ENCODE measurements at regions not wholly inside any gene's neighbourhood (a gene's known extent, or its start where the extent isn't known, plus 50 kb on each side); places are given as distances from the start of the nearest gene placed in this dataset.

DNA sequence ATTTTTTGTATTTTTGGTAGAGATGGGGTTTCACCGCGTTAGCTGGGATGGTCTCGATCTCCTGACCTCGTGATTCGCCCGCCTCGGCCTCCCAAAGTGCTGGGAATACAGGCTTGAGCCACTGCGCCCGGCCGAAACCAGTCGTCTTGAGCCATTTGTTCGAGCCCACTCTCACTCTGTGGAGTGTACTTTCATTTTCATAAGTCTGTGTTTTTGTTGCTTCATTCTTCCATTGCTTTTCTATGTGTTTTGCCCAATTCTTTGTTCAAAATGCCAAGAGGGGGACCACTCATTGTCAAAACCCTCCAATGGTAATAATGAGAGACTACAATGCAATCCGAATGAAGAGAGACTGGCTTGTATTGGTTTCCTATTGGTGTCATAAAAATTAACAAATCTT lies 1545.5 kb upstream of the DDX18 start (continued):
- TF ChIP-seq, protein P1, sequence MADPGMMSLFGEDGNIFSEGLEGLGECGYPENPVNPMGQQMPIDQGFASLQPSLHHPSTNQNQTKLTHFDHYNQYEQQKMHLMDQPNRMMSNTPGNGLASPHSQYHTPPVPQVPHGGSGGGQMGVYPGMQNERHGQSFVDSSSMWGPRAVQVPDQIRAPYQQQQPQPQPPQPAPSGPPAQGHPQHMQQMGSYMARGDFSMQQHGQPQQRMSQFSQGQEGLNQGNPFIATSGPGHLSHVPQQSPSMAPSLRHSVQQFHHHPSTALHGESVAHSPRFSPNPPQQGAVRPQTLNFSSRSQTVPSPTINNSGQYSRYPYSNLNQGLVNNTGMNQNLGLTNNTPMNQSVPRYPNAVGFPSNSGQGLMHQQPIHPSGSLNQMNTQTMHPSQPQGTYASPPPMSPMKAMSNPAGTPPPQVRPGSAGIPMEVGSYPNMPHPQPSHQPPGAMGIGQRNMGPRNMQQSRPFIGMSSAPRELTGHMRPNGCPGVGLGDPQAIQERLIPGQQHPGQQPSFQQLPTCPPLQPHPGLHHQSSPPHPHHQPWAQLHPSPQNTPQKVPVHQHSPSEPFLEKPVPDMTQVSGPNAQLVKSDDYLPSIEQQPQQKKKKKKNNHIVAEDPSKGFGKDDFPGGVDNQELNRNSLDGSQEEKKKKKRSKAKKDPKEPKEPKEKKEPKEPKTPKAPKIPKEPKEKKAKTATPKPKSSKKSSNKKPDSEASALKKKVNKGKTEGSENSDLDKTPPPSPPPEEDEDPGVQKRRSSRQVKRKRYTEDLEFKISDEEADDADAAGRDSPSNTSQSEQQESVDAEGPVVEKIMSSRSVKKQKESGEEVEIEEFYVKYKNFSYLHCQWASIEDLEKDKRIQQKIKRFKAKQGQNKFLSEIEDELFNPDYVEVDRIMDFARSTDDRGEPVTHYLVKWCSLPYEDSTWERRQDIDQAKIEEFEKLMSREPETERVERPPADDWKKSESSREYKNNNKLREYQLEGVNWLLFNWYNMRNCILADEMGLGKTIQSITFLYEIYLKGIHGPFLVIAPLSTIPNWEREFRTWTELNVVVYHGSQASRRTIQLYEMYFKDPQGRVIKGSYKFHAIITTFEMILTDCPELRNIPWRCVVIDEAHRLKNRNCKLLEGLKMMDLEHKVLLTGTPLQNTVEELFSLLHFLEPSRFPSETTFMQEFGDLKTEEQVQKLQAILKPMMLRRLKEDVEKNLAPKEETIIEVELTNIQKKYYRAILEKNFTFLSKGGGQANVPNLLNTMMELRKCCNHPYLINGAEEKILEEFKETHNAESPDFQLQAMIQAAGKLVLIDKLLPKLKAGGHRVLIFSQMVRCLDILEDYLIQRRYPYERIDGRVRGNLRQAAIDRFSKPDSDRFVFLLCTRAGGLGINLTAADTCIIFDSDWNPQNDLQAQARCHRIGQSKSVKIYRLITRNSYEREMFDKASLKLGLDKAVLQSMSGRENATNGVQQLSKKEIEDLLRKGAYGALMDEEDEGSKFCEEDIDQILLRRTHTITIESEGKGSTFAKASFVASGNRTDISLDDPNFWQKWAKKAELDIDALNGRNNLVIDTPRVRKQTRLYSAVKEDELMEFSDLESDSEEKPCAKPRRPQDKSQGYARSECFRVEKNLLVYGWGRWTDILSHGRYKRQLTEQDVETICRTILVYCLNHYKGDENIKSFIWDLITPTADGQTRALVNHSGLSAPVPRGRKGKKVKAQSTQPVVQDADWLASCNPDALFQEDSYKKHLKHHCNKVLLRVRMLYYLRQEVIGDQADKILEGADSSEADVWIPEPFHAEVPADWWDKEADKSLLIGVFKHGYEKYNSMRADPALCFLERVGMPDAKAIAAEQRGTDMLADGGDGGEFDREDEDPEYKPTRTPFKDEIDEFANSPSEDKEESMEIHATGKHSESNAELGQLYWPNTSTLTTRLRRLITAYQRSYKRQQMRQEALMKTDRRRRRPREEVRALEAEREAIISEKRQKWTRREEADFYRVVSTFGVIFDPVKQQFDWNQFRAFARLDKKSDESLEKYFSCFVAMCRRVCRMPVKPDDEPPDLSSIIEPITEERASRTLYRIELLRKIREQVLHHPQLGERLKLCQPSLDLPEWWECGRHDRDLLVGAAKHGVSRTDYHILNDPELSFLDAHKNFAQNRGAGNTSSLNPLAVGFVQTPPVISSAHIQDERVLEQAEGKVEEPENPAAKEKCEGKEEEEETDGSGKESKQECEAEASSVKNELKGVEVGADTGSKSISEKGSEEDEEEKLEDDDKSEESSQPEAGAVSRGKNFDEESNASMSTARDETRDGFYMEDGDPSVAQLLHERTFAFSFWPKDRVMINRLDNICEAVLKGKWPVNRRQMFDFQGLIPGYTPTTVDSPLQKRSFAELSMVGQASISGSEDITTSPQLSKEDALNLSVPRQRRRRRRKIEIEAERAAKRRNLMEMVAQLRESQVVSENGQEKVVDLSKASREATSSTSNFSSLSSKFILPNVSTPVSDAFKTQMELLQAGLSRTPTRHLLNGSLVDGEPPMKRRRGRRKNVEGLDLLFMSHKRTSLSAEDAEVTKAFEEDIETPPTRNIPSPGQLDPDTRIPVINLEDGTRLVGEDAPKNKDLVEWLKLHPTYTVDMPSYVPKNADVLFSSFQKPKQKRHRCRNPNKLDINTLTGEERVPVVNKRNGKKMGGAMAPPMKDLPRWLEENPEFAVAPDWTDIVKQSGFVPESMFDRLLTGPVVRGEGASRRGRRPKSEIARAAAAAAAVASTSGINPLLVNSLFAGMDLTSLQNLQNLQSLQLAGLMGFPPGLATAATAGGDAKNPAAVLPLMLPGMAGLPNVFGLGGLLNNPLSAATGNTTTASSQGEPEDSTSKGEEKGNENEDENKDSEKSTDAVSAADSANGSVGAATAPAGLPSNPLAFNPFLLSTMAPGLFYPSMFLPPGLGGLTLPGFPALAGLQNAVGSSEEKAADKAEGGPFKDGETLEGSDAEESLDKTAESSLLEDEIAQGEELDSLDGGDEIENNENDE (IDR thresholded peaks at IDR 0.05; ENCODE audit: insufficient replicate concordance, low read length) = no peak
- TF ChIP-seq CTBP2 (IDR thresholded peaks at IDR 0.05; ENCODE audit: borderline replicate concordance, insufficient read depth, insufficient read length, low read length) = no peak
- TF ChIP-seq BCL11A (IDR thresholded peaks at IDR 0.05; ENCODE audit: low read depth in 2 of 2, low read length in 2 of 2) = no peak
- no peak for TF ChIP-seq RNF2 (IDR thresholded peaks at IDR 0.05; ENCODE audit: borderline replicate concordance, low read depth, low read length, missing control alignments, poor library complexity, severe bottlenecking)

All from H1 (cell line).